HepG2 (cell line): ENCODE measurements at regions not wholly inside any gene's neighbourhood (a gene's known extent, or its start where the extent isn't known, plus 50 kb on each side); places are given as distances from the start of the nearest gene placed in this dataset.

Experiments used
- ATAC-seq: fragments of 200-7000 bp; cut with Tn5 transposase; 3 replicates; pipeline ENCODE4 v1.9.1; 2020; ENCODE audit warnings: mild to moderate bottlenecking, moderate library complexity
- BruUV-seq: library from RNA; stranded (reverse); fragments of 400-500 nt; replicated peaks from 2 replicates; lab custom pipeline; 2021; lab: Mats Ljungman, UMichigan
- CTCF ChIA-PET: fragments of 300-600 bp; formaldehyde crosslinking; extraction: SDS; loops from one replicate; lab custom pipeline; 2021; ENCODE audit warnings: low total read pairs, inconsistent platforms, low intra/inter-chr PET ratio; lab: Yijun Ruan, JAX
- POLR2A ChIA-PET: fragments of 350-600 bp; sonication (Branson Sonifier 250); formaldehyde crosslinking; loops from one replicate; lab custom pipeline; 2020; ENCODE audit warnings: antibody characterized with exemption, inconsistent platforms; lab: Yijun Ruan, JAX
- DNase-seq: peaks from one replicate; pipeline ENCODE4 v3.0.0-alpha.2; 2015; ENCODE audit warnings: low spot score
- FAIRE-seq: peaks from 3 replicates; lab custom pipeline; 2011; peaks lifted over from hg19 to GRCh38; lab: Jason Lieb, UNC
- H2AFZ ChIP-seq: one replicate; pipeline ENCODE4 v1.6.1; 2011; ENCODE audit warnings: low read length, inconsistent platforms
- H3K27ac ChIP-seq: fragments of 300-600 bp; 3 replicates; pipeline ENCODE4 v1.8.0; 2011; ENCODE audit warnings: mixed run types, mild to moderate bottlenecking, mixed read lengths, low read length, inconsistent platforms; ENCODE audit not compliant: insufficient read depth; ENCODE audit errors: extremely low read length
- H3K27me3 ChIP-seq, 2 experiments: fragments of 200-600 bp in 1 of 2; 2 replicates in 1 of 2; 3 replicates in 1 of 2; pipeline versions ENCODE4 v1.6.0 to v1.8.0; 2011; ENCODE audit warnings: low read length in 2 of 2, mild to moderate bottlenecking in 2 of 2, moderate library complexity in 2 of 2, inconsistent platforms in 1 of 2; ENCODE audit not compliant: insufficient read depth in 2 of 2, control insufficient read depth in 1 of 2
- H3K36me3 ChIP-seq, 2 experiments: fragments of 200-600 bp in 1 of 2; replicated peaks in 1 of 2; 2 replicates in 1 of 2; 3 replicates in 1 of 2; pipeline versions ENCODE4 v1.5.1 to v1.8.0; 2011; ENCODE audit warnings: low read length in 2 of 2, inconsistent platforms in 1 of 2; ENCODE audit not compliant: insufficient read depth in 2 of 2, control insufficient read depth in 1 of 2
- H3K4me1 ChIP-seq: 2 replicates; pipeline ENCODE4 v1.5.1; 2012; ENCODE audit warnings: low read length, inconsistent platforms; ENCODE audit not compliant: insufficient read depth
- H3K4me2 ChIP-seq: 2 replicates; pipeline ENCODE4 v1.6.0; 2011; ENCODE audit warnings: low read depth, low read length, inconsistent platforms
- H3K4me3 ChIP-seq, 3 experiments: fragments of 200-600 bp in 1 of 3; sonication (generic), shearing (Covaris generic) in 1 of 3; replicated peaks in 1 of 3; 2 replicates each; pipeline ENCODE4 v1.5.1; 2011 to 2016; ENCODE audit warnings: low read length in 3 of 3, inconsistent platforms in 2 of 3, low read depth in 2 of 3, mild to moderate bottlenecking in 2 of 3, control low read depth in 1 of 3, mixed read lengths in 1 of 3; ENCODE audit not compliant: insufficient read depth in 1 of 3
- H3K79me2 ChIP-seq: one replicate; pipeline ENCODE4 v1.6.1; 2011; ENCODE audit warnings: low read length, inconsistent platforms; ENCODE audit not compliant: insufficient read depth
- H3K9ac ChIP-seq: 2 replicates; pipeline ENCODE4 v1.6.0; 2011; ENCODE audit warnings: mild to moderate bottlenecking, low read depth, low read length, inconsistent platforms; ENCODE audit not compliant: insufficient read depth
- H3K9me3 ChIP-seq: 2 replicates; pipeline ENCODE4 v1.5.1; 2012; ENCODE audit warnings: mild to moderate bottlenecking, low read length
- H4K20me1 ChIP-seq: 2 replicates; pipeline ENCODE4 v1.6.0; 2011; ENCODE audit warnings: inconsistent platforms, mild to moderate bottlenecking, low read length, moderate library complexity; ENCODE audit not compliant: insufficient read depth
- AHR ChIP-seq: IDR thresholded peaks from 2 replicates; pipeline ENCODE4 v1.6.1; 2018; ENCODE audit warnings: missing genetic modification reagents, missing compliant biosample characterization
- CHD2 ChIP-seq: IDR thresholded peaks from 2 replicates; pipeline ENCODE4 v1.6.1; 2011; ENCODE audit warnings: low read depth, low read length, improper control_type of control experiment
- FOSL1 ChIP-seq: sonication (generic); formaldehyde crosslinking; IDR thresholded peaks from 2 replicates; pipeline ENCODE4 v1.9.0; 2021; ENCODE audit warnings: missing genetic modification reagents, borderline replicate concordance
- GPN1 ChIP-seq: sonication (generic); formaldehyde crosslinking; IDR thresholded peaks from 2 replicates; pipeline ENCODE4 v1.5.1; 2020; ENCODE audit warnings: missing genetic modification reagents, borderline replicate concordance
- NR2C2 ChIP-seq: sonication (generic); formaldehyde crosslinking; IDR thresholded peaks from 2 replicates; pipeline ENCODE4 v1.4.0; 2020; ENCODE audit warnings: missing genetic modification reagents, mild to moderate bottlenecking, moderate library complexity, borderline replicate concordance
- RBAK ChIP-seq: sonication (generic); formaldehyde crosslinking; IDR thresholded peaks from 2 replicates; pipeline ENCODE4 v1.5.1; 2020; ENCODE audit warnings: mild to moderate bottlenecking, missing genetic modification reagents
- SKIL ChIP-seq: sonication (generic); formaldehyde crosslinking; IDR thresholded peaks from 2 replicates; pipeline ENCODE4 v1.8.0; 2022; ENCODE audit warnings: missing genetic modification reagents, mild to moderate bottlenecking, moderate library complexity, borderline replicate concordance
- XRCC5 ChIP-seq: fragments of 200-400 bp; formaldehyde crosslinking; optimal IDR thresholded peaks from 2 replicates; pipeline ENCODE3; 2017; ENCODE audit warnings: mild to moderate bottlenecking, low read length
- ZFP41 ChIP-seq: sonication (generic); formaldehyde crosslinking; IDR thresholded peaks from 2 replicates; pipeline ENCODE4 v1.4.0; 2020; ENCODE audit warnings: mild to moderate bottlenecking, missing genetic modification reagents, borderline replicate concordance
- ZIK1 ChIP-seq: sonication (generic); formaldehyde crosslinking; IDR thresholded peaks from 2 replicates; pipeline ENCODE4 v1.5.0; 2020; ENCODE audit warnings: mild to moderate bottlenecking, low read depth, missing genetic modification reagents, borderline replicate concordance
- ZNF280D ChIP-seq: sonication (generic); formaldehyde crosslinking; IDR thresholded peaks from 2 replicates; pipeline ENCODE4 v1.5.1; 2020; ENCODE audit warnings: mild to moderate bottlenecking, missing genetic modification reagents
- ZNF296 ChIP-seq: sonication (generic); formaldehyde crosslinking; conservative IDR thresholded peaks from 2 replicates; pipeline ENCODE4 v1.5.0; 2020; ENCODE audit warnings: mild to moderate bottlenecking, missing genetic modification reagents
- ZNF367 ChIP-seq: sonication (generic); formaldehyde crosslinking; IDR thresholded peaks from 2 replicates; pipeline ENCODE4 v1.4.0; 2020; ENCODE audit warnings: missing genetic modification reagents, borderline replicate concordance
- ZNF460 ChIP-seq: sonication (generic); formaldehyde crosslinking; IDR thresholded peaks from 2 replicates; pipeline ENCODE4 v1.5.1; 2020; ENCODE audit warnings: missing genetic modification reagents, mild to moderate bottlenecking, borderline replicate concordance
- WGBS: methylation state at CpG from one replicate; pipeline ENCODE4 v1.1.6; 2017; ENCODE audit warnings: low lambda C conversion rate; 5-methylcytosine and 5-hydroxymethylcytosine counted together
- in situ Hi-C: cut with HindIII; loops from 2 replicates; pipeline ENCODE4 v1.10.0; 2017; ENCODE audit warnings: low pct_unique_long_range_greater_than_20kb; ENCODE audit not compliant: extremely low pct_ligation_motif_present
- intact Hi-C: fragments of 100-400 bp; cut with micrococcal nuclease; formaldehyde crosslinking; loops from one replicate; pipeline ENCODE4 v1.10.0; 2022; ENCODE audit not compliant: unreplicated experiment

- H3K36me3 ChIP-seq, result no peaks in the 10 kb centered on the region
- no peaks in the 10 kb centered on the region for H3K4me1 ChIP-seq
- H3K27me3 ChIP-seq, result peaks cover 2 to 40% of the 10 kb centered on the region in 2 experiments
- H3K9ac ChIP-seq, result no peak overlapping the region
- POLR2A ChIA-PET, result no interaction called here
- no peaks in the 10 kb centered on the region for H3K9me3 ChIP-seq
- H3K79me2 ChIP-seq, result no peaks in the 10 kb centered on the region
- in situ Hi-C loops, result no loop called here
- no peaks in the 10 kb centered on the region for H4K20me1 ChIP-seq
- no peak overlapping the region for H3K4me2 ChIP-seq
- WGBS, result 40% methylated on average over 8 of the region's 14 CpGs
- FAIRE-seq (no peak), DNase-seq (no peak), ATAC-seq (no peak)
- CTCF ChIA-PET, result no interaction called here
- TF ChIP-seq ZFP41 (CRISPR knock-in tag), result no peak
- no peak overlapping the region for H2AFZ ChIP-seq
- H3K27ac ChIP-seq, result no peak overlapping the region
- H3K4me3 ChIP-seq, result no peak overlapping the region
- BruUV-seq, result no TSS peak
- intact Hi-C loops, result no loop called here
These were observed 58.1 kb upstream of the CTDP1 start for GRCh38 chr18:79621501-79621900.

- no peaks in the 10 kb centered on the region for H3K36me3 ChIP-seq
- no peak for ATAC-seq
- H2AFZ ChIP-seq, result no peak overlapping the region
- ChIA-PET POLR2A (no interaction called here), CTCF (no interaction called here)
- 34% methylated on average over 4 of the region's 4 CpGs for WGBS
- no TSS peak for BruUV-seq
- no peak overlapping the region for H3K4me2 ChIP-seq
- no peak overlapping the region for H3K9ac ChIP-seq
- FAIRE-seq, result no peak
- no peaks in the 10 kb centered on the region for H3K4me1 ChIP-seq
- H3K9me3 ChIP-seq, result no peaks in the 10 kb centered on the region
- in situ Hi-C loops (no loop called here), intact Hi-C loops (no loop called here)
- DNase-seq, result no peak
- no peaks in the 10 kb centered on the region for H4K20me1 ChIP-seq
- no peak overlapping the region for H3K4me3 ChIP-seq
- H3K27me3 ChIP-seq, result peaks cover 2 to 45% of the 10 kb centered on the region in 2 experiments
- no peaks in the 10 kb centered on the region for H3K79me2 ChIP-seq
- H3K27ac ChIP-seq, result no peak overlapping the region
- TF ChIP-seq ZIK1, result no peak
- no peak for TF ChIP-seq ZNF280D (CRISPR knock-in tag)
- no peak for TF ChIP-seq ZNF460 (CRISPR knock-in tag)
- TF ChIP-seq ZNF296 (CRISPR knock-in tag), result no peak
- TF ChIP-seq RBAK (CRISPR knock-in tag), result no peak
- no peak for TF ChIP-seq SKIL (CRISPR knock-in tag)
- TF ChIP-seq FOSL1 (CRISPR knock-in tag), result no peak
- no peak for TF ChIP-seq XRCC5
- TF ChIP-seq CHD2, result no peak
- TF ChIP-seq GPN1, result no peak
- no peak for TF ChIP-seq AHR
- no peak for TF ChIP-seq ZNF367 (CRISPR knock-in tag)
- no peak for TF ChIP-seq NR2C2 (CRISPR knock-in tag)
These were observed 57.6 kb upstream of the CTDP1 start for GRCh38 chr18:79622004-79622403.
